GM20000 (cell line): ENCODE measurements at regions not wholly inside any gene's neighbourhood (a gene's known extent, or its start where the extent isn't known, plus 50 kb on each side); places are given as distances from the start of the nearest gene placed in this dataset.

Source experiments
- DNase-seq: peaks from one replicate; pipeline ENCODE4 v3.0.0; 2012; ENCODE audit warnings: low spot score
- TF ChIP-seq, protein P1 (sequence below): IDR thresholded peaks from 2 replicates; pipeline ENCODE4 v1.5.1; 2012; ENCODE audit warnings: mild to moderate bottlenecking, control low read depth; ENCODE audit errors: extremely low read depth, missing control alignments

DNA sequence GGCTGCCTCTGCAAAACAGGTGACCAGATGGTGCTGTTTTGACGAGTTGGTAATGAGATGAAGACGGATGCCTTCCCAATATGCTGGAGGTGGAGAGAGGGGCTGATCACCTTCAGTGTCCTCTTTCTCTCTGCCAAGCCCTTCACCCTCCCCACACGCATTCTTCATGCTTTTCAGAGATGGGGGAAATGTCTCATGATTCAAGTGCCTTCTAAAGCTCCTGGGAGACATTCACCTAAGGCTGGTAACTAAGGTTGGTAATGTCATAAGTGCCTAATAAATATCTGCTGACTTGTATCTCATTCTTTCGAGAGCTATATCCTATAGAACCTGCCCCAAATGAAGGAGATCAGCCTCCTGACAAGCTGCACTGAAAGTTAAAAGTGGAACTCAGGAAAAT is 86.2 kb upstream of the MBNL2 start:
- no peak for DNase-seq
- TF ChIP-seq, protein P1, sequence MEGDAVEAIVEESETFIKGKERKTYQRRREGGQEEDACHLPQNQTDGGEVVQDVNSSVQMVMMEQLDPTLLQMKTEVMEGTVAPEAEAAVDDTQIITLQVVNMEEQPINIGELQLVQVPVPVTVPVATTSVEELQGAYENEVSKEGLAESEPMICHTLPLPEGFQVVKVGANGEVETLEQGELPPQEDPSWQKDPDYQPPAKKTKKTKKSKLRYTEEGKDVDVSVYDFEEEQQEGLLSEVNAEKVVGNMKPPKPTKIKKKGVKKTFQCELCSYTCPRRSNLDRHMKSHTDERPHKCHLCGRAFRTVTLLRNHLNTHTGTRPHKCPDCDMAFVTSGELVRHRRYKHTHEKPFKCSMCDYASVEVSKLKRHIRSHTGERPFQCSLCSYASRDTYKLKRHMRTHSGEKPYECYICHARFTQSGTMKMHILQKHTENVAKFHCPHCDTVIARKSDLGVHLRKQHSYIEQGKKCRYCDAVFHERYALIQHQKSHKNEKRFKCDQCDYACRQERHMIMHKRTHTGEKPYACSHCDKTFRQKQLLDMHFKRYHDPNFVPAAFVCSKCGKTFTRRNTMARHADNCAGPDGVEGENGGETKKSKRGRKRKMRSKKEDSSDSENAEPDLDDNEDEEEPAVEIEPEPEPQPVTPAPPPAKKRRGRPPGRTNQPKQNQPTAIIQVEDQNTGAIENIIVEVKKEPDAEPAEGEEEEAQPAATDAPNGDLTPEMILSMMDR: no peak

DNA sequence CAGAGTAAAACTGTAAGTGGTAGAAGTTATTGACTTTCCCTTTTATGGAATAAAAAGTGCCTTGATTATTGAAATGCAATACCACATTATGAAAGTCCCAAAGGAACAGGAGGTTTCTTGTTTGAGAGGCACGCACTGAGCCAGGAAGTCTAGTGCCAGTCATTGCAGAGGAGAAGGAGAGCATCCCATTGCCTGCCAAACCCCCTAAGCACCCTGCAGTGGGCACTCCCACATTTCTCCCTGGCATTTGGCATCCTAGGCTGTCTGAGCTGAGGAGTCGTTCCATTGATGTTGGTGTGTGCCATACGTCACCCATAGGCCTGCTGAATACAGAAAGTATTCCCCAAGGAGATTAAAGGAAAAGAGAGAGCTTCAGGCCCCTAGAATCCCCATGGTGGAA is 85.7 kb upstream of the MBNL2 start:
- TF ChIP-seq, protein P1: no peak
- no peak for DNase-seq

DNA sequence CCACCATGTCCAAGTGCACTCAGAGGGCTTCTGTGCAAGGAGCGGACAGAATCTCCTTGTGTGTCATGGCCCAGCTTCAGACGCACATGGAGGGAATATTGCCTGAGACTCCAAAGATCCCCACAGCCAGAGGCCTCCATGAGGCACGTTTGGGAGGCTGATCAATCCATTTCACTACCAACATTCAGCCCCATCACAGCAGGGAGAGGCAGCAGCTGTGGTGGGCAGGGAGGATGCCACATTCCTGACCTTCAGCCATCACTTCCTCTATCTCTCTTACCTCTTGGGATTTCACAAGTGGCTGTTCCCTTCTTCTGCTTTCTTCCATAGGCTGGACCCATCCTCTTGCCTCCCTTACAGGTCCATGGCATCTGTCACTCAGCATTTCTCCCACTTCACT is 82.4 kb upstream of the MBNL2 start:
- TF ChIP-seq, protein P1: no peak
- no peak for DNase-seq

DNA sequence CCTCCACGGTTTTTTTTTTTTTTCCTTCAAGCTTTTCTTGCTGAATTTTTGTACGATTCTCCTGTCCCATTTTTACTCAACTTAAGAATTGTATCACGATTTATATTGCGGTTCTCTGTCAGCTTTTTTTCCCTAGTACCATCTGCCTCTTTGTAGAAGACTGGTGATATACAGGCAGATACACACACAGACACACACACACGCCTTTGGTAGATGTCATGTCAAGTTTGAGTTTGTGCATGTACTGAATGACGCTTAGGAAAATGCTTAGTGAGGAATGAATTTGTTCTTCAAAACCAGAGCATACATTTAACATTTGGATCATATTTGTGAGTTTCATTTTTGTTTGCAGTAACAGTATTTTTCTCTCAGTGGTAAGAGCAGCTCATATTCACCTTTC is 82.0 kb upstream of the MBNL2 start:
- DNase-seq: no peak
- TF ChIP-seq, protein P1: no peak

DNA sequence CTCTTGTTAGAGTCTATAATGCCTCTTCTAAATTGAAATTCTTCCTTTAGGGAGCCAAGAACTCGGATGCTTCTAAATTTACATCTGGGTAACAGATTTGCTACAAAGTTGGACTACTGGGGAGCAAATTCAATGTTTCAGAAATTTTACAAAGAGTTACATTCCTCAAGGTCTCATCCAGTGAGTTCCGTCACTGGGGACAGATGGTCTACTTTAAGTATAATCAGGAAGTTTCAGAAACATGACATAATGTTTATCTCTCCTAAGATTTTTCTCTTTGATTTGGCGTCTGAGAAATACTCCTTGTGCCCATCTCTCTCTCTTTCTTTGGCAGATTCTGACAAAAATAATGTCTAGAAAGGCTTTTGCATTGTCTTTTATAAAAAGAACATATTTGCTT is 81.5 kb upstream of the MBNL2 start:
- no peak for DNase-seq
- TF ChIP-seq, protein P1: no peak

DNA sequence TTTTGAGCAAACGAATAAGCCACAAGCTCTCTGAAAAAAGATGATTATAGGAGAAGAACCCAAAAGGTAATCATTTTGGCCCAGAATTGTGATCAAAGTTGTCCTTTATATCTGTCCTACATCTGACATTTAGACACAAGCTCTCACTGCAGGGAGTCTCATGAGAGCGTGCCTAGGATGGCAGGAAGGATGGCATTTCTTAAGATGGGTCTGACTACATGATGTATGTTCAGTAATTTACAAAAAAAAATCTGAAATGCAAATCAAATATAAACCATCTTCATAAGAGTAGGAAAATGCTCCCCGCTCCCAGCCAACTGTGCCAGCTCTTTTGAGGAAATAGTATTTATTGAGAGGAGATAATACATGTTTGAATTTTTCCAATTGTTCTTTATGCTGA is 81.0 kb upstream of the MBNL2 start:
- TF ChIP-seq, protein P1: no peak
- DNase-seq: no peak

DNA sequence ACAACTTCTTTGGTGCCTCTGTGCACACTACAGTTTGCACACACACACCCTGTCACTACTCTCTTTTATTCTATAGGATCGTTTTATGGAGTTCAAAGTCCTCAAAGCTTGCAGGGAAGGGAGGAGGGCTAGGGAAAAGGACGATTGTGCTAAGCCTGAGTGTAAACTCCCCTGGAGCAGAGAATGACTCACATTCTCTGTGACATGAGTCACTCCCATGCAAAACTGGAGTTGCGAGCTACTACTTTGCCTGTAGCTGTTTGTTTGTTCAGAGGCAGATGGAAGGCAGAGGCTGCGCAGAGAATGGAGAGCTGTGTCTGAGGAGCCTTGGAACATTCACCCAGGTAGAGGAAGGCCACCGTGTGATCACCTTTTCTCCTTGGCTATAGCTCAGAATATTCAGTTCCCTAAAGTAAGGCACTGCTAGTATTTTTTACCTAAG is 80.5 kb upstream of the MBNL2 start:
- TF ChIP-seq, protein P1: no peak
- DNase-seq: peak; percentile 9
